Common myeloid progenitor, CD34-positive (primary cell): ENCODE measurements at regions not wholly inside any gene's neighbourhood (a gene's known extent, or its start where the extent isn't known, plus 50 kb on each side); places are given as distances from the start of the nearest gene placed in this dataset.

Experiments
- CTCF ChIA-PET: fragments of 350-600 bp; sonication (Branson Sonifier 250); formaldehyde crosslinking; loops from one replicate; lab custom pipeline; 2021; ENCODE audit warnings: antibody characterized with exemption; lab: Charles Lee
- POLR2A ChIA-PET: fragments of 350-600 bp; sonication (Branson Sonifier 250); formaldehyde crosslinking; loops from one replicate; lab custom pipeline; 2021; ENCODE audit warnings: antibody characterized with exemption; lab: Charles Lee
- DNase-seq, 3 donors: peaks; one replicate each; pipeline versions ENCODE4 v3.0.0 to v3.0.0-alpha.2; 2013
- H3K27ac ChIP-seq, 2 experiments: 1 replicate in 1 of 2; 2 replicates in 1 of 2; pipeline ENCODE4 v1.7.0; 2013; ENCODE audit warnings: inconsistent platforms in 2 of 2, low read length in 2 of 2, mild to moderate bottlenecking in 2 of 2, low read depth in 1 of 2, moderate library complexity in 1 of 2; ENCODE audit not compliant: severe bottlenecking in 2 of 2, insufficient read depth in 1 of 2, poor library complexity in 1 of 2
- H3K27me3 ChIP-seq, 5 experiments: replicated peaks in 2 of 5; 1 replicate in 3 of 5; 2 replicates in 2 of 5; pipeline versions ENCODE4 v1.6.1 to v1.7.0; 2013; ENCODE audit warnings: low read length in 4 of 5, mild to moderate bottlenecking in 2 of 5, moderate library complexity in 2 of 5, inconsistent platforms in 1 of 5; ENCODE audit not compliant: insufficient read depth in 5 of 5, control insufficient read depth in 4 of 5
- H3K36me3 ChIP-seq, 4 experiments: 1 replicate in 2 of 4; 2 replicates in 2 of 4; pipeline versions ENCODE4 v1.6.1 to v1.7.0; 2013; ENCODE audit warnings: low read length in 3 of 4, control low read depth in 1 of 4, mild to moderate bottlenecking in 1 of 4; ENCODE audit not compliant: control insufficient read depth in 4 of 4, insufficient read depth in 4 of 4
- H3K4me1 ChIP-seq, 4 experiments: 1 replicate in 3 of 4; 2 replicates in 1 of 4; pipeline versions ENCODE4 v1.6.1 to v1.7.1; 2013; ENCODE audit warnings: low read length in 3 of 4, mild to moderate bottlenecking in 3 of 4, control low read depth in 1 of 4, inconsistent platforms in 1 of 4, moderate library complexity in 1 of 4; ENCODE audit not compliant: control insufficient read depth in 4 of 4, insufficient read depth in 4 of 4; ENCODE audit errors: control extremely low read depth in 1 of 4
- H3K4me3 ChIP-seq, 7 experiments: 1 replicate in 4 of 7; 2 replicates in 3 of 7; pipeline versions ENCODE4 v1.5.1 to v1.7.0; 2013; ENCODE audit warnings: mild to moderate bottlenecking in 7 of 7, low read length in 6 of 7, moderate library complexity in 6 of 7, inconsistent platforms in 2 of 7, low read depth in 2 of 7, control low read depth in 1 of 7; ENCODE audit not compliant: insufficient read depth in 4 of 7, control insufficient read depth in 1 of 7; ENCODE audit errors: extremely low read depth in 1 of 7
- H3K9me3 ChIP-seq, 5 experiments: 1 replicate in 4 of 5; 2 replicates in 1 of 5; pipeline versions ENCODE4 v1.6.1 to v1.7.1; 2013; ENCODE audit warnings: low read length in 4 of 5, mild to moderate bottlenecking in 2 of 5, inconsistent platforms in 1 of 5, low read depth in 1 of 5, moderate library complexity in 1 of 5; ENCODE audit not compliant: control insufficient read depth in 4 of 5, insufficient read depth in 2 of 5; ENCODE audit errors: control extremely low read depth in 1 of 5
- WGBS: methylation state at CpG from one replicate; pipeline ENCODE4 v1.1.5; 2013; ENCODE audit not compliant: insufficient coverage; 5-methylcytosine and 5-hydroxymethylcytosine counted together

DNA sequence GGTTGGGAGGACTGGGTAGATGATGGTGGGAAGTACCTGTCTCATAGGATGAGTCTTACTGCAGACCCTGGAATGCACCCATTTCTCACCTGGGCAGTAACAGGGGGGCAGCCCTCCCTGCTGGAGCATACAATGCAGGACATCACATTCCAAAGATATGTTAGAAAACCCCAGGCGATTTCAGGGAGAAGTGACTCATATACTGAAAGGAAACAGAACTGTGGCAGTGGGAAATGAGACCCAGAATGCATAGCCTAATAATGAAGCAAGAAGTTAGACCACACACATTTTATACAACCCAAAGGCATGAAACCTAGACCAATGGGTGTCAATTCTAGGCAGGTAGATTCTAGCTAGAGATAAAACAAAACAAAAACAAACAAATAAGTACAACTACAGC is 402.7 kb downstream of the IRS2 start:
- DNase-seq: no peak
- Histone ChIP-seq H3K9me3 (no peaks in the 10 kb centered on the region), H3K4me3 (no peak overlapping the region), H3K4me1 (no peaks in the 10 kb centered on the region), H3K36me3 (no peaks in the 10 kb centered on the region), H3K27ac (no peak overlapping the region), H3K27me3 (peaks cover 0 to 8% (median 0%) of the 10 kb centered on the region in 5 experiments)
- no CpG with 5 or more reads among the region's 1 CpG for WGBS
- POLR2A ChIA-PET: no interaction called here
- CTCF ChIA-PET: no interaction called here

DNA sequence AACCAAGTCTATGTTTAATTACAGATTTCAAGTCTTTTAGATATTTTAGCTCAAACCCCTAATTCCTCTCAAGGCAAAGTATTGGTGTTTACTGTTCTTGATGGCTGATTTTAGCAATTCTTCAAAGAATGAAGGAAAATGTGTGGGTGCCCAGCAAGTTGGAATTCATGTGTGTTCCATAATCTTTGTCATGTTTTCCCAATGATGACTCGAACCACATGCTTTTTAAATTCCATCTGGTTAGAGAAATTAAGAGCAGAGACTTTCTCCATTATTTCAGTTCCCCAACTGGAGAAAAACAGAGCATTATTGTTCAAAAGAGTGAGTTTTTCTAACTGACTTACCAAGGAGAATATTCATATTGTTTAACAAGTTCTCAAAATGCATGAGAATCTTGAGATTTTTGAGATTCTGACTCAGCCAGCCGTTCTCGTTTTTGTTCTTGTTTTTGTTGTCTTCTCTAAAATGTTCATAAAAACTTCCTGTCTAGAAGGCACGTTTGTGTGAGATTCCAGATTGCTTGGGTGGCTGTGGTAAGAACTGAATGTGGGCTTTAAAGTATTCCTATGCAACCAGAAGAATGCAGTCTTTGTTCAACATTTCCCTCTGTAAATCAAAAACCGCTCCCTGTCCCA is 404.7 kb downstream of the IRS2 start:
- Histone ChIP-seq H3K27ac (no peak overlapping the region), H3K4me1 (no peaks in the 10 kb centered on the region), H3K36me3 (no peaks in the 10 kb centered on the region), H3K4me3 (no peak overlapping the region), H3K27me3 (peaks cover 0 to 8% (median 0%) of the 10 kb centered on the region in 5 experiments), H3K9me3 (no peaks in the 10 kb centered on the region)
- ChIA-PET POLR2A (no interaction called here), CTCF (interaction anchor here (0.6 to 1.1 kb wide), 2 partner anchors 18 to 51 kb away, joined by 3 to 4 read pairs; no protein-coding TSS in a partner anchor)
- DNase-seq: no peak
- 58% methylated on average over 5 of the region's 5 CpGs for WGBS

DNA sequence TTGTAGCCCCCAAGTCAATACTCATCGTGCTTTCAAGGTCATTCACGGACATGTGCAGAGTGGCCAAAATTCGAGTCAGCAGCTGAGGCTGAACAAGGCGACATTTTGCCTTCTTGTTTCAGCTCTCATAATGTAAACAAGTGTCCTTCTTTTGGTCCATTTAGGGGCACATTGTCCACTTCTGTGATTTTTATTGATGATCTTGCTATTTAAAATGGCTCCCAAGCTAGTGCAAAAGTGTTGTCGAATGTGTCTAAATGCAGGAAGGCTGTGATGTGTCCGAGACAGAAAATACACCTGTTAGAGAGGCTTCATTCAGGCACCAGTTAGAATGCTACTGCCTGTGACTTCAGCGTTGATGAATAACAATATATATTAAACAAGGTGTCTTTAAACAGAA is 405.9 kb downstream of the IRS2 start:
- Histone ChIP-seq H3K27ac (no peak overlapping the region), H3K4me1 (no peaks in the 10 kb centered on the region), H3K36me3 (no peaks in the 10 kb centered on the region), H3K27me3 (peaks cover 0 to 8% (median 0%) of the 10 kb centered on the region in 5 experiments), H3K4me3 (no peak overlapping the region), H3K9me3 (no peaks in the 10 kb centered on the region)
- DNase-seq: no peak
- CTCF ChIA-PET: no interaction called here
- POLR2A ChIA-PET: no interaction called here
- 100% methylated on average over 6 of the region's 7 CpGs for WGBS

DNA sequence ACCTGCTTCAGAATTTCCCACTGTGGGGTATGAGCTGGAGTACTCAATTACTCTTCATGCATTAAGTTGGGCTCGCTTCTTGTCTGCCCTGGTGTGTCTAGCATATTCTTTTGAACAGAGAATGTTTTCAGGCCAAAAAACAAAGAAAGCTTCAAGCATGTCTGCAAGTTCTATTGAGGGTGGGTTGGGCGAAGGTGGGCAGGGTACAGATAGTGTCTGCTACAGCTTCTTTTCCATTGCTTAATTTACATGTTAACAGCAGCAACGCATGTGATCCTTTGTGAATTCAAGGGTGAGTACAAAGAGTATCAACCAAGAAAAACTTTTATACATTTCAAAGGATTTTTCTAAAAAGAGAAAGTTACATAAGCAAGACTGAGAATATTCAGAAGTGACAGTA is 406.5 kb downstream of the IRS2 start:
- Histone ChIP-seq H3K4me1 (no peaks in the 10 kb centered on the region), H3K9me3 (no peaks in the 10 kb centered on the region), H3K27me3 (peaks cover 0 to 8% (median 0%) of the 10 kb centered on the region in 5 experiments), H3K4me3 (no peak overlapping the region), H3K36me3 (no peaks in the 10 kb centered on the region), H3K27ac (no peak overlapping the region)
- no peak for DNase-seq
- ChIA-PET POLR2A (no interaction called here), CTCF (no interaction called here)
- 82% methylated on average over 1 of the region's 3 CpGs for WGBS

DNA sequence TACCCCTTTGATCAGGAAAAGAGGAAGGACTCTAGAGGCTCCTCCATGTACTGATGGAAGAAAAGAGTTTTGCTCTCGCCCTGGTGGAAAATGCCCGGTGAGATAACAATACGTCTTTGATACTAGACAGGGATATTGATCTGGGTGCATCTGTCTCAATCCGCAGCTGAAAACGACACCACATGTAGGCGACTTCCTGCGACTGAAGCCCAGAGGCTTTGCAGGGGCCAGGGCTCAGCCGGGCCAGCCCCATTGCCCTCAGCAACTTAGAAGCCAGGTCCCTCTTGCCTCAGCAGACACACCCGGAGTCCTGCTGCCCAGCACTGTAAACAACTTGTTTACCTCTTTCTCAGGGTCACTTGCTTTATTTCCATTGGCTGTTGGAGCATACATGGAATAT is 409.4 kb downstream of the IRS2 start:
- DNase-seq: no peak
- POLR2A ChIA-PET: no interaction called here
- CTCF ChIA-PET: no interaction called here
- H3K27ac ChIP-seq: no peak overlapping the region
- H3K4me1 ChIP-seq: no peaks in the 10 kb centered on the region
- H3K9me3 ChIP-seq: no peaks in the 10 kb centered on the region
- H3K27me3 ChIP-seq: peaks cover 0 to 8% (median 0%) of the 10 kb centered on the region in 5 experiments
- H3K4me3 ChIP-seq: no peak overlapping the region
- WGBS: 92% methylated on average over 8 of the region's 9 CpGs
- no peaks in the 10 kb centered on the region for H3K36me3 ChIP-seq

DNA sequence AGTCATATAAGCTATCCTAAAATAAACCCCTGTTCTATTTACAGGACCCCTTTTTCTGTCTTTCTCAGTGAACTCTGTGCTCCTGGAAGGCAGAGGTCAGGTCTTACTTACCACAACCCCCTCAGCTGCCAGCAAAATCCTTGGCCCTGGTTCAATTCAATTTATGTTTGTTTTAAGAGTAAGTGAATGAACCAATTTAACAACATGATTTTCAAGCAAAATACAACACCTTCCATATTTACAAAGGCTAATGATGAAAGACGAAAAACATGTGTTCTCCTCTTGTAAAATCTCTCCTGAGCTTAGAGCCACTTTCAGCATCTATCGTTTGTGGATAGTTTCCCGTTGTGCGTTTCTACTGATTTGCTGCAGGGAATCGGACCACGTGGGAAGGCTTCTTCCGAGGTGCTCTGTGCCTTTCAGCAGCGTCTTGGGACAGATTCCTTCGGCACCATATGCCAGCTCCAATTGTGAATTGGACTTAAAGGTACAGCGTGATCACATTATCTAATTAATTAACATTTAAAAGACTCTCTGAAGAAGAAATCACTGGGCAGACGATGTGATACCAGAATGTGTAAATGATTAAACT is 411.7 kb downstream of the IRS2 start:
- no peak overlapping the region for H3K4me3 ChIP-seq
- no peak for DNase-seq
- no peaks in the 10 kb centered on the region for H3K36me3 ChIP-seq
- peaks cover 0 to 4% (median 0%) of the 10 kb centered on the region in 5 experiments for H3K27me3 ChIP-seq
- POLR2A ChIA-PET: no interaction called here
- 87% methylated on average over 9 of the region's 11 CpGs for WGBS
- H3K9me3 ChIP-seq: no peaks in the 10 kb centered on the region
- H3K27ac ChIP-seq: no peak overlapping the region
- CTCF ChIA-PET: no interaction called here
- no peaks in the 10 kb centered on the region for H3K4me1 ChIP-seq

DNA sequence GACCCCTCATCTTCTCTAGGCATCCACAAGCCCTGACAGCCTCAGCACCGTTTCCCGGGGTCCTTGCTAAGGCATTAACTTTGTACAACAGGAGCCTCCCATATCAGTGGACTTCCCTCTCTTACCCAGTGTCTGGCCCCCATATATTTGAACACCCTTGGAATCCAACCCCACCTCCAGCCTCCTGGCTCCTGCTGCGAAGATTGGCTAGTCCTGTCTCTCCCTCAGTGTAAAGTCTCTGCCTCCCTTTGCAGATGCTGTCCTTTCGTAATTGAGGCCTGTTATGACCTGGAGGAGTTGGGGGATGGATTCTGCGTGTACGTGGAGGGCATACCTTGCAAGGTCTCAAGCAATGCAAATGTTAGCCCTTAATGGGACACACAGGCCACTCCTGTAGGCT is 413.7 kb downstream of the IRS2 start:
- Histone ChIP-seq H3K27ac (no peak overlapping the region), H3K27me3 (peaks cover 0 to 2% (median 0%) of the 10 kb centered on the region in 5 experiments), H3K4me1 (no peaks in the 10 kb centered on the region), H3K9me3 (no peaks in the 10 kb centered on the region), H3K36me3 (no peaks in the 10 kb centered on the region), H3K4me3 (no peak overlapping the region)
- 93% methylated on average over 3 of the region's 6 CpGs for WGBS
- CTCF ChIA-PET: no interaction called here
- no peak for DNase-seq
- POLR2A ChIA-PET: no interaction called here
